RWPE1 (cell line): ENCODE measurements at regions not wholly inside any gene's neighbourhood (a gene's known extent, or its start where the extent isn't known, plus 50 kb on each side); places are given as distances from the start of the nearest gene placed in this dataset.
"Not testable (repeated sequence)": the region's sequence is repeated elsewhere in the genome, so short reads cannot be mapped to it uniquely, and the experiment has no call there.

Experiments used
- CTCF ChIA-PET: fragments of 350-600 bp; sonication (Branson Sonifier 250); formaldehyde crosslinking; extraction: SDS; loops from one replicate; lab custom pipeline; 2021; lab: Yijun Ruan, JAX
- POLR2A ChIA-PET: fragments of 400-600 bp; formaldehyde crosslinking; extraction: SDS; loops from one replicate; lab custom pipeline; 2020; ENCODE audit warnings: antibody characterized with exemption; ENCODE audit not compliant: low non-redundant PET; lab: Yijun Ruan, JAX
- DNase-seq: peaks from one replicate; pipeline ENCODE4 v3.0.0; 2012; ENCODE audit warnings: low spot score
- H3K27ac ChIP-seq: fragments of 450-650 bp; 2 replicates; pipeline ENCODE4 v1.5.1; 2017
- CTCF ChIP-seq: fragments of 450-650 bp; conservative IDR thresholded peaks from 2 replicates; pipeline ENCODE4 v1.5.1; 2017; ENCODE audit warnings: low read depth, mild to moderate bottlenecking

GRCh38 chr12:131279281-131279921, 325.7 kb downstream of the ADGRD1 start:
- ChIA-PET POLR2A (no interaction called here), CTCF (no interaction called here)
- no peak for DNase-seq
- no peak overlapping the region for H3K27ac ChIP-seq
- no peak for TF ChIP-seq CTCF

- no peak overlapping the region for H3K27ac ChIP-seq
- no peak for DNase-seq
- ChIA-PET POLR2A (no interaction called here), CTCF (no interaction called here)
- TF ChIP-seq CTCF, result no peak
Observed at GRCh38 chr12:131280426-131280825, 326.7 kb downstream of the ADGRD1 start.

- DNase-seq, result no peak
- ChIA-PET CTCF (no interaction called here), POLR2A (no interaction called here)
- no peak overlapping the region for H3K27ac ChIP-seq
- TF ChIP-seq CTCF, result no peak
Observed at GRCh38 chr12:131281016-131281415, 327.3 kb downstream of the ADGRD1 start.

- CTCF ChIA-PET, result interaction anchor here (0.7 kb wide), 1 partner anchor 150 kb away, joined by 3 read pairs; no protein-coding TSS in a partner anchor
- no peak for DNase-seq
- POLR2A ChIA-PET, result no interaction called here
- no peak overlapping the region for H3K27ac ChIP-seq
- no peak for TF ChIP-seq CTCF
Observed at GRCh38 chr12:131282292-131283080, 328.8 kb downstream of the ADGRD1 start.

- no peak for DNase-seq
- TF ChIP-seq CTCF, result no peak
- ChIA-PET CTCF (no interaction called here), POLR2A (no interaction called here)
- no peak overlapping the region for H3K27ac ChIP-seq
Observed at GRCh38 chr12:131283191-131283861, 329.6 kb downstream of the ADGRD1 start.

- DNase-seq, H3K27ac ChIP-seq, POLR2A ChIA-PET, CTCF ChIA-PET: not testable (repeated sequence)
Observed at GRCh38 chr12:131283862-131284825, 330.4 kb downstream of the ADGRD1 start.

GRCh38 chr12:131284954-131285904, 331.5 kb downstream of the ADGRD1 start:
- DNase-seq, POLR2A ChIA-PET, CTCF ChIA-PET, H3K27ac ChIP-seq: not testable (repeated sequence)

GRCh38 chr12:131285905-131286295, 332.2 kb downstream of the ADGRD1 start:
- DNase-seq, POLR2A ChIA-PET, CTCF ChIA-PET, H3K27ac ChIP-seq: not testable (repeated sequence)

GRCh38 chr12:131286301-131286700, 332.6 kb downstream of the ADGRD1 start:
- POLR2A ChIA-PET, DNase-seq, CTCF ChIA-PET, H3K27ac ChIP-seq: not testable (repeated sequence)
